ENCODE measurements at regions not wholly inside any gene's neighbourhood (a gene's known extent, or its start where the extent isn't known, plus 50 kb on each side); places are given as distances from the start of the nearest gene placed in this dataset.

- TF ChIP-seq SMC3 (IDR thresholded peaks at IDR 0.05; ENCODE audit: borderline replicate concordance, low read length) (no peak), E4F1 (IDR thresholded peaks at IDR 0.05; ENCODE audit: borderline replicate concordance, partially characterized antibody) (no peak), MYC (IDR thresholded peaks at IDR 0.05; ENCODE audit: insufficient read depth, insufficient read length, insufficient replicate concordance, low read length, severe bottlenecking) (no peak), PKNOX1 (IDR thresholded peaks at IDR 0.05) (no peak), POU2F2 (IDR thresholded peaks at IDR 0.05; ENCODE audit: borderline replicate concordance, low read depth, low read length) (no peak), BCL11A (IDR thresholded peaks at IDR 0.05; ENCODE audit: low read depth, low read length) (no peak), NFYB (IDR thresholded peaks at IDR 0.05; ENCODE audit: insufficient read depth, low read depth, low read length) (no peak)
Measured at GRCh38 chr17:30594223-30594952, 117.2 kb downstream of the GOSR1 start (continued).

GRCh38 chr17:30590081-30590733 is 113.0 kb downstream of the GOSR1 start:
- no peaks in the 10 kb centered on the region for H3K9me3 ChIP-seq (replicated peaks; ENCODE audit: control insufficient read depth, insufficient read depth, low read length)
- no peaks in the 10 kb centered on the region for H3K4me1 ChIP-seq (ENCODE audit: control insufficient read depth, insufficient read depth, low read length)
- no peak for FAIRE-seq
- no peak for ATAC-seq
- intact Hi-C loops (cut with micrococcal nuclease; ENCODE audit: unreplicated experiment): no loop called here
- ChIA-PET RAD21 (ENCODE audit: unreplicated experiment) (no interaction called here), POLR2A (no interaction called here), CTCF (interaction anchor here (0.6 kb wide), 1 partner anchor 152 kb away, joined by 4 read pairs; no protein-coding TSS in a partner anchor), SMC1A (ENCODE audit: uncharacterized antibody, unreplicated experiment) (interaction anchor here (1.0 kb wide), 1 partner anchor 22 kb away, joined by 3 read pairs; no protein-coding TSS in a partner anchor)
- WGBS (ENCODE audit: insufficient coverage, insufficient replicate concordance, low lambda C conversion rate, missing lambda C conversion rate): 38% methylated on average over 3 of the region's 3 CpGs
- H3K4me3 ChIP-seq: no peak overlapping the region
- no peak for DNase-seq (ENCODE audit: low read depth, low spot score)
- H4K20me1 ChIP-seq (ENCODE audit: control insufficient read depth, insufficient read depth): no peaks in the 10 kb centered on the region
- in situ Hi-C loops (cut with MboI): no loop called here
- no peak overlapping the region for H3K27ac ChIP-seq (ENCODE audit: control insufficient read depth, insufficient read depth)
- no peak overlapping the region for H3K9ac ChIP-seq (ENCODE audit: control insufficient read depth, insufficient read depth, low read length)
- no peaks in the 10 kb centered on the region for H3K27me3 ChIP-seq (replicated peaks in 1 of 2; ENCODE audit: control insufficient read depth in 2 of 2, insufficient read depth in 2 of 2, low read length in 1 of 2)
- no peak overlapping the region for H2AFZ ChIP-seq (ENCODE audit: control insufficient read depth, low read depth, low read length)
- H3K79me2 ChIP-seq (ENCODE audit: control insufficient read depth, insufficient read depth, low read length): no peaks in the 10 kb centered on the region
- H3K4me2 ChIP-seq (ENCODE audit: control insufficient read depth, insufficient read depth): no peak overlapping the region
- BruUV-seq (replicated peaks): no TSS peak
- H3K36me3 ChIP-seq (ENCODE audit: control insufficient read depth in 2 of 2, insufficient read depth in 2 of 2, low read length in 1 of 2): no peaks in the 10 kb centered on the region
- no peak for TF ChIP-seq SUZ12 (IDR thresholded peaks at IDR 0.05; ENCODE audit: unreplicated experiment)
- TF ChIP-seq DPF2 (IDR thresholded peaks at IDR 0.05): no peak
- TF ChIP-seq CBX5 (IDR thresholded peaks at IDR 0.05; ENCODE audit: low read depth): no peak
- no peak for TF ChIP-seq YY1 (IDR thresholded peaks at IDR 0.05; ENCODE audit: low read depth, low read length)
- TF ChIP-seq LARP7 (IDR thresholded peaks at IDR 0.05): no peak
- TF ChIP-seq ZZZ3 (IDR thresholded peaks at IDR 0.05; ENCODE audit: control insufficient read depth, insufficient read length, low read depth): no peak
- TF ChIP-seq ZNF24 (IDR thresholded peaks at IDR 0.05): no peak
- no peak for TF ChIP-seq FOXM1 (IDR thresholded peaks at IDR 0.05; ENCODE audit: low read depth, low read length)
- no peak for TF ChIP-seq MEF2B (IDR thresholded peaks at IDR 0.05; ENCODE audit: partially characterized antibody, poor library complexity, severe bottlenecking)
- no peak for TF ChIP-seq KDM1A (IDR thresholded peaks at IDR 0.05; ENCODE audit: borderline replicate concordance)

Measured in GM12878 (cell line).